HFFc6 (cell line): ENCODE measurements at regions not wholly inside any gene's neighbourhood (a gene's known extent, or its start where the extent isn't known, plus 50 kb on each side); places are given as distances from the start of the nearest gene placed in this dataset.
"Not testable (repeated sequence)": the region's sequence is repeated elsewhere in the genome, so short reads cannot be mapped to it uniquely, and the experiment has no call there.

Experiments used
- DNase-seq: peaks from one replicate; pipeline ENCODE4 v3.0.0-alpha.2; 2018
- H3K27ac Mint-ChIP-seq: 2 replicates; pipeline ENCODE4 v1.8.0; 2020; ENCODE audit warnings: mild to moderate bottlenecking, mixed read lengths
- H3K27me3 Mint-ChIP-seq: 2 replicates; pipeline ENCODE4 v1.8.0; 2021; ENCODE audit warnings: mild to moderate bottlenecking, moderate library complexity, mixed read lengths; ENCODE audit not compliant: insufficient read depth
- H3K36me3 Mint-ChIP-seq: 2 replicates; pipeline ENCODE4 v1.8.0; 2021; ENCODE audit warnings: low read depth, mixed read lengths
- H3K4me1 Mint-ChIP-seq: 2 replicates; pipeline ENCODE4 v1.8.0; 2020; ENCODE audit warnings: low read depth, mixed read lengths
- H3K4me3 Mint-ChIP-seq: 2 replicates; pipeline ENCODE4 v1.8.0; 2020; ENCODE audit warnings: mild to moderate bottlenecking, moderate library complexity, mixed read lengths
- H3K9me3 Mint-ChIP-seq: 2 replicates; pipeline ENCODE4 v1.8.0; 2020; ENCODE audit warnings: mild to moderate bottlenecking, mixed read lengths
- TF ChIP-seq, protein P1 (sequence below): fragments of 200-600 bp; sonication (generic); IDR thresholded peaks from 2 replicates; pipeline ENCODE4 v1.5.0; 2021; ENCODE audit warnings: antibody characterized with exemption, mild to moderate bottlenecking

DNA sequence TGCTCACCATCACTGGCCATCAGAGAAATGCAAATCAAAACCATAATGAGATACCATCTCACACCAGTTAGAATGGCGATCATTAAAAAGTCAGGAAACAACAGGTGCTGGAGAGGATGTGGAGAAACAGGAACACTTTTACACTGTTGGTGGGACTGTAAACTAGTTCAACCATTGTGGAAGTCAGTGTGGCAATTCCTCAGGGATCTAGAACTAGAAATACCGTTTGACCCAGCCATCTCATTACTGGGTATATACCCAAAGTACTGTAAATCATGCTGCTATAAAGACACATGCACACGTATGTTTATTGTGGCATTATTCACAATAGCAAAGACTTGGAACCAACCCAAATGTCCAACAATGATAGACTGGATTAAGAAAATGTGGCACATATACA is 80.5 kb upstream of the C3orf49 start:
- not testable (repeated sequence) for H3K4me3 Mint-ChIP-seq, H3K27ac Mint-ChIP-seq, H3K36me3 Mint-ChIP-seq, H3K4me1 Mint-ChIP-seq, H3K27me3 Mint-ChIP-seq, DNase-seq, H3K9me3 Mint-ChIP-seq

DNA sequence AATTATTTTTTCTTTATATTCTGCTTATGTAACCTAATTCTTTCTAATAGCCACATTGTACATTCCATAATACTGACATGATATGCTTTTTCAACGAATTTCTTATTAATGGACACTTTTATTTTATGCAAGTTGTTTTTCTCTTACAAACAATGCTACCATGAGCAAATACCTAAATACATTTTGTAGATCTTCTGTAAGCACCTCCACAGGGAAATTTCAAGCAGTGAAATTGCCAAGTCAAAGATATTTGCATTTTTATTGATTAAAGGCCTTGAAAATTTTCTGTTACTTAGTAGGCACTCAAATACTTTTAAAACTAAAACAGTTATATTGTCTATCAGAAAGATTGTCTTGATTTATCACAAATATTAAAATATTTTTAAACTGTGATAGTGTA is 79.6 kb upstream of the C3orf49 start:
- H3K27ac Mint-ChIP-seq = no peak overlapping the region

DNA sequence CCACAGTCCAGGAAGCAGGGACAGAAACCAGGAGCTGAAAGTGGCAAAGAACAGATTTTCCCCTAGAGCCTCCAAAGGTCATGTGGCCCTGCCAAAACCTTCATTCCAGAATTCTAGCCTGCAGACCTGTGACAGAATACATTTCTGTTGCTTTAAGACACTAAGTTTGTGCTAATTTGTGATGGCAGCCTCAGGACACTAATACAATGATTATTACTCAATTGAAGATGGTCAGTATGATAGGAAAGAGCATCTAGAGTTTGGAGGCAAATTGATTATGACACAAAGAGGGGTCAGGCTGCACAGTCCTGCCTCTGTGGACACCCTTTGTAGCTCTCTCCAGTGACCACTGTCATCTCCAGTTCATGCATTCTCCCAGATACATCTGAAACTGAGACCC is 79.0 kb upstream of the C3orf49 start:
- Mint-ChIP-seq H3K9me3 (no peaks in the 10 kb centered on the region), H3K27me3 (no peaks in the 10 kb centered on the region; the same call in 1 of the 2 replicates), H3K27ac (no peak overlapping the region), H3K4me3 (no peak overlapping the region), H3K4me1 (no peaks in the 10 kb centered on the region), H3K36me3 (no peaks in the 10 kb centered on the region)
- no peak for DNase-seq
- TF ChIP-seq, protein P1, sequence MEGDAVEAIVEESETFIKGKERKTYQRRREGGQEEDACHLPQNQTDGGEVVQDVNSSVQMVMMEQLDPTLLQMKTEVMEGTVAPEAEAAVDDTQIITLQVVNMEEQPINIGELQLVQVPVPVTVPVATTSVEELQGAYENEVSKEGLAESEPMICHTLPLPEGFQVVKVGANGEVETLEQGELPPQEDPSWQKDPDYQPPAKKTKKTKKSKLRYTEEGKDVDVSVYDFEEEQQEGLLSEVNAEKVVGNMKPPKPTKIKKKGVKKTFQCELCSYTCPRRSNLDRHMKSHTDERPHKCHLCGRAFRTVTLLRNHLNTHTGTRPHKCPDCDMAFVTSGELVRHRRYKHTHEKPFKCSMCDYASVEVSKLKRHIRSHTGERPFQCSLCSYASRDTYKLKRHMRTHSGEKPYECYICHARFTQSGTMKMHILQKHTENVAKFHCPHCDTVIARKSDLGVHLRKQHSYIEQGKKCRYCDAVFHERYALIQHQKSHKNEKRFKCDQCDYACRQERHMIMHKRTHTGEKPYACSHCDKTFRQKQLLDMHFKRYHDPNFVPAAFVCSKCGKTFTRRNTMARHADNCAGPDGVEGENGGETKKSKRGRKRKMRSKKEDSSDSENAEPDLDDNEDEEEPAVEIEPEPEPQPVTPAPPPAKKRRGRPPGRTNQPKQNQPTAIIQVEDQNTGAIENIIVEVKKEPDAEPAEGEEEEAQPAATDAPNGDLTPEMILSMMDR = no peak

More for the DNA sequence above, 79.6 kb upstream of the C3orf49 start:
- Mint-ChIP-seq H3K9me3 (no peaks in the 10 kb centered on the region), H3K36me3 (no peaks in the 10 kb centered on the region), H3K4me3 (no peak overlapping the region), H3K27me3 (peaks cover 3% of the 10 kb centered on the region), H3K4me1 (no peaks in the 10 kb centered on the region)
- DNase-seq = no peak
- TF ChIP-seq, protein P1 = no peak

DNA sequence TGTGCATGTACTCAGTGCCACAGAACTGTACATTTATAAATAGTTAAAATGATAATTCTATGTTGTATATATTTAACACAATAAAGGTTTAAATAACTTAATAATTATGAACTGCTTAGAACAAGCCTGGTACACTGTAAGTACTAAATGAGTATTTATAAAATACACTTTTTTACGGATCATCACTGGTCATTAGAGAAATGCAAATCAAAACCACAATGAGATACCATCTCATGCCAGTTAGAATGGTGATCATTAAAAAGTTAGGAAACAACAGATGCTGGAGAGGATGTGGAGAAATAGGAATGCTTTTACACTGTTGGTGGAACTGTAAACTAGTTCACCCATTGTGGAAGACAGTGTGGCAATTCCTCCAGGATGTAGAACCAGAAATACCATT is 74.4 kb upstream of the C3orf49 start:
- H3K27ac Mint-ChIP-seq, H3K27me3 Mint-ChIP-seq, H3K36me3 Mint-ChIP-seq, H3K4me1 Mint-ChIP-seq, DNase-seq, H3K9me3 Mint-ChIP-seq, H3K4me3 Mint-ChIP-seq: not testable (repeated sequence)

DNA sequence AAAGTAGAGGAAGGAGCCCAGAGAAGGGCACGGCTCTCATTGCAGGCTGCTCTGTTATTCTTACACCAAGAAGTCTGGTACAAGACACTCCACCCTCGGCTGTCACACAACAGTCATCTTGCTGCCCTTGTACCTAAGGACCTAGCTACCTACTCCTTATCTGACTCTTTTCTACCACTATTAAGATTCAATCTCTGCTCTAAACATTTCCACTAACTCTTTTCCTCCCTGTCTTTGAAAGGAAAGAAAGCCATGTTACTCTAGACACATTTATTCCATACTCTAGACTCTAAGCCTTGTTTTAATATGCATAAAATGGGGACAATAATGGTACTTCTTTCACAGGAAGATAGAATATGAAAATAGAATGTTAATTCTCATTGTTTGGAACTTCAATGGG is 73.3 kb upstream of the C3orf49 start:
- peaks cover 4% of the 10 kb centered on the region; the same call in 1 of the 2 replicates for H3K27me3 Mint-ChIP-seq
- TF ChIP-seq, protein P1 = no peak
- no peaks in the 10 kb centered on the region for H3K9me3 Mint-ChIP-seq
- DNase-seq = no peak
- no peak overlapping the region for H3K4me3 Mint-ChIP-seq
- no peaks in the 10 kb centered on the region for H3K36me3 Mint-ChIP-seq
- no peaks in the 10 kb centered on the region for H3K4me1 Mint-ChIP-seq
- H3K27ac Mint-ChIP-seq = no peak overlapping the region

DNA sequence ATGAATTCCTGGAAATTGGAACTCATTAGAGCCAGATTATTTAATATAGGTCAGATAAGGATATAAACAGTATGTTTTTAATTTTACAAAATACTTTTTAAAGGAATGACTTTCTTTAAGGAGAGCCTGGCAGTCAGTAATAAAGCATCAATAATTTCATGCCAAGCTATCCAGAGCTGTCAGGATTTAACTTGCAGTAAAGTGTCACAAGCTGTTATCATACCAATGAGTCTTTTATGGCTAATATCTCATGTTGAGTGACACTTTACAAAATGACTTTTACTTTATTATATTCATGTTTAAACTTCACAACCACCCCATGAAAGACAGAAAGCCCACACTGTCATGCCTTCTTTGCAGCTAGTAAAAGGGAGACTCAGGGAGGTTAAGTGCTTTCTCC is 72.9 kb upstream of the C3orf49 start:
- DNase-seq = no peak
- Mint-ChIP-seq H3K27ac (no peak overlapping the region), H3K4me1 (no peaks in the 10 kb centered on the region), H3K27me3 (peaks cover 4% of the 10 kb centered on the region; the same call in 1 of the 2 replicates), H3K36me3 (no peaks in the 10 kb centered on the region), H3K4me3 (no peak overlapping the region), H3K9me3 (no peaks in the 10 kb centered on the region)
- TF ChIP-seq, protein P1 = no peak

DNA sequence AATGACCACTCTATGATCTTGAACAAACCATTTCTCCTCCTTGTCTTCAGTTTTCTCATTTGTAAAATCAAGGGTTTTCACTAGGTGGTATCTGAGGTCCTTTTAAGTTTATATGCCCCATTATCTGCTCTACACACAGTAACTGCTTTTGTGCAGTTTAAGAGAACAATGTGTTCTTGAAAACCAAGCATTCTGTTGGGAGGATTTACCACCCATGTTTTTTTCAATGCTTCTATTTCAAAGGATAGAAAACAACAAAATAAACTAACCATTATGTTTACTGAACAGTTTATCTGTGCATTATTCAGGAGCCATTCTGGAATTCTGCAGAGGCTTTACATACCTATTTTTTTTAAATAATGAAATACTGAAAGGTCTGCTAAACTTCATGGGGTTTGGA is 67.6 kb upstream of the C3orf49 start:
- Mint-ChIP-seq H3K9me3 (no peaks in the 10 kb centered on the region), H3K27me3 (peaks cover 4% of the 10 kb centered on the region; the same call in 1 of the 2 replicates), H3K4me1 (no peaks in the 10 kb centered on the region), H3K27ac (no peak overlapping the region), H3K4me3 (no peak overlapping the region), H3K36me3 (no peaks in the 10 kb centered on the region)
- no peak for DNase-seq
- TF ChIP-seq, protein P1 = no peak
